Endothelial cell of umbilical vein (primary cell): ENCODE measurements at regions not wholly inside any gene's neighbourhood (a gene's known extent, or its start where the extent isn't known, plus 50 kb on each side); places are given as distances from the start of the nearest gene placed in this dataset.

Experiments
- CTCF ChIP-seq, 2 donors: IDR thresholded peaks; 1 replicate in 1 of 2; 2 replicates in 1 of 2; pipeline ENCODE4 v1.5.1; 2011; ENCODE audit warnings: low read length in 2 of 2, mild to moderate bottlenecking in 2 of 2, moderate library complexity in 2 of 2, control low read depth in 1 of 2, inconsistent platforms in 1 of 2, low read depth in 1 of 2; ENCODE audit not compliant: insufficient read depth in 1 of 2; ENCODE audit errors: extremely low read depth in 1 of 2
- EZH2 ChIP-seq: IDR thresholded peaks from 2 replicates; pipeline ENCODE4 v1.6.1; 2012; ENCODE audit warnings: borderline replicate concordance, low read depth, mild to moderate bottlenecking, moderate library complexity, low read length, inconsistent platforms; ENCODE audit not compliant: severe bottlenecking
- FOS ChIP-seq: IDR thresholded peaks from 2 replicates; pipeline ENCODE4 v1.6.1; 2011; ENCODE audit warnings: mild to moderate bottlenecking, low read length, moderate library complexity, borderline replicate concordance; ENCODE audit not compliant: insufficient read depth
- JUN ChIP-seq: IDR thresholded peaks from 2 replicates; pipeline ENCODE4 v1.6.1; 2011; ENCODE audit warnings: borderline replicate concordance, low read depth; ENCODE audit not compliant: insufficient read length, insufficient read depth
- MYC ChIP-seq: IDR thresholded peaks from one replicate; pipeline ENCODE4 v1.6.1; 2011; ENCODE audit warnings: mild to moderate bottlenecking, low read depth, low read length
- POLR2A ChIP-seq: IDR thresholded peaks from 2 replicates; pipeline ENCODE4 v1.6.1; 2012; ENCODE audit warnings: low read depth, mild to moderate bottlenecking, control low read depth, low read length
- POLR2AphosphoS5 ChIP-seq: IDR thresholded peaks from 2 replicates; pipeline ENCODE4 v1.6.1; 2012; ENCODE audit warnings: low read depth, mild to moderate bottlenecking, control low read depth, low read length, moderate library complexity; ENCODE audit not compliant: insufficient read depth

- TF ChIP-seq JUN = no peak
- no peak for TF ChIP-seq POLR2A
- TF ChIP-seq FOS = no peak
- TF ChIP-seq CTCF (IDR thresholded peaks at IDR 0.05; ENCODE audit: extremely low read depth in 1 of 2, insufficient read depth in 1 of 2, low read depth in 1 of 2, low read length in 2 of 2) = no peak
- TF ChIP-seq MYC = no peak
- no peak for TF ChIP-seq EZH2
- no peak for TF ChIP-seq POLR2AphosphoS5
Observed at GRCh38 chr11:134640536-134640935, 228.5 kb upstream of the B3GAT1 start.
